GM18909 (cell line): ENCODE measurements at regions not wholly inside any gene's neighbourhood (a gene's known extent, or its start where the extent isn't known, plus 50 kb on each side); places are given as distances from the start of the nearest gene placed in this dataset.

Experiments used
- ATAC-seq: cut with Tn5 transposase; IDR thresholded peaks from one replicate; pipeline ENCODE4 v1.9.1; 2021; ENCODE audit warnings: mild to moderate bottlenecking; ENCODE audit not compliant: unreplicated experiment, poor library complexity

- peak; percentile 75 for ATAC-seq
Measured at GRCh38 chr6:149211046-149211571, 106.4 kb upstream of the TAB2 start.

GRCh38 chr6:149212206-149212605, 105.3 kb upstream of the TAB2 start:
- ATAC-seq, result no peak

- ATAC-seq, result no peak
Measured at GRCh38 chr6:149212892-149213801, 104.4 kb upstream of the TAB2 start.

- ATAC-seq, result no peak
Measured at GRCh38 chr6:149213829-149214228, 103.7 kb upstream of the TAB2 start.

GRCh38 chr6:149216459-149216858, 101.1 kb upstream of the TAB2 start:
- ATAC-seq, result no peak

- peak; percentile 83 for ATAC-seq
Measured at GRCh38 chr6:149217466-149217888, 100.0 kb upstream of the TAB2 start.

GRCh38 chr6:149218471-149218870, 99.0 kb upstream of the TAB2 start:
- no peak for ATAC-seq

GRCh38 chr6:149218915-149219314, 98.6 kb upstream of the TAB2 start:
- no peak for ATAC-seq

- ATAC-seq, result no peak
Measured at GRCh38 chr6:149220882-149221773, 96.4 kb upstream of the TAB2 start.

- no peak for ATAC-seq
Measured at GRCh38 chr6:149221774-149222070, 95.8 kb upstream of the TAB2 start.

GRCh38 chr6:149223120-149223903, 94.2 kb upstream of the TAB2 start:
- ATAC-seq, result no peak

- ATAC-seq, result no peak
Measured at GRCh38 chr6:149223904-149224351, 93.6 kb upstream of the TAB2 start.

- no peak for ATAC-seq
Measured at GRCh38 chr6:149224399-149224798, 93.1 kb upstream of the TAB2 start.

- ATAC-seq, result no peak
Measured at GRCh38 chr6:149225370-149225769, 92.1 kb upstream of the TAB2 start.

GRCh38 chr6:149225946-149226345, 91.6 kb upstream of the TAB2 start:
- ATAC-seq, result no peak

- ATAC-seq, result no peak
Measured at GRCh38 chr6:149227796-149228195, 89.7 kb upstream of the TAB2 start.

GRCh38 chr6:149228311-149228955, 89.1 kb upstream of the TAB2 start:
- no peak for ATAC-seq

GRCh38 chr6:149229096-149229495, 88.4 kb upstream of the TAB2 start:
- no peak for ATAC-seq

GRCh38 chr6:149230712-149231460, 86.6 kb upstream of the TAB2 start:
- no peak for ATAC-seq
